A549 (cell line): ENCODE measurements at regions not wholly inside any gene's neighbourhood (a gene's known extent, or its start where the extent isn't known, plus 50 kb on each side); places are given as distances from the start of the nearest gene placed in this dataset.
A peak's percentile ranks its signal among the peaks of the same experiment; 100 is the strongest.

Experiments used
- ATAC-seq, 2 experiments: fragments of 200-7000 bp in 1 of 2; fragments of >200 bp in 1 of 2; cut with Nextera tagmentation in 1 of 2; cut with Tn5 transposase in 1 of 2; 3 replicates each; pipeline versions ENCODE4 v1.8.0 to v1.9.1; 2018 to 2020; ENCODE audit warnings: mild to moderate bottlenecking in 1 of 2, moderate library complexity in 1 of 2
- CTCF ChIA-PET: fragments of 300-600 bp; sonication (Branson Sonifier 250); formaldehyde crosslinking; extraction: SDS; loops from one replicate; lab custom pipeline; 2021; ENCODE audit warnings: antibody characterized with exemption, inconsistent platforms; lab: Yijun Ruan, JAX
- POLR2A ChIA-PET: fragments of 350-600 bp; formaldehyde crosslinking; extraction: SDS; loops from one replicate; lab custom pipeline; 2021; ENCODE audit warnings: antibody characterized with exemption, inconsistent platforms; lab: Yijun Ruan, JAX
- DNase-seq, 2 experiments: peaks; one replicate each; pipeline versions ENCODE4 v3.0.0 to v3.0.0-alpha.2; 2011 to 2016; ENCODE audit warnings: low read depth in 1 of 2, low spot score in 1 of 2
- FAIRE-seq: peaks from 2 replicates; lab custom pipeline; 2011; peaks lifted over from hg19 to GRCh38; lab: Jason Lieb, UNC
- H3K27ac ChIP-seq, 2 experiments: fragments of >200 bp; sonication (Bioruptor Twin); formaldehyde crosslinking; 3 replicates each; pipeline ENCODE4 v1.5.1; 2016 to 2017
- H3K4me1 ChIP-seq: fragments of >200 bp; sonication (Bioruptor Twin); formaldehyde crosslinking; 3 replicates; pipeline ENCODE4 v1.6.1; 2016
- H3K4me2 ChIP-seq: fragments of >200 bp; sonication (Bioruptor Twin); formaldehyde crosslinking; 3 replicates; pipeline ENCODE4 v1.6.1; 2016
- H3K4me3 ChIP-seq: fragments of >200 bp; sonication (Bioruptor Twin); formaldehyde crosslinking; 3 replicates; pipeline ENCODE4 v1.5.1; 2016
- H3K9me3 ChIP-seq: fragments of >200 bp; sonication (Bioruptor Twin); formaldehyde crosslinking; 3 replicates; pipeline ENCODE4 v1.6.1; 2016
- BHLHE40 ChIP-seq: IDR thresholded peaks from 2 replicates; pipeline ENCODE4 v1.6.1; 2012; ENCODE audit warnings: low read depth, low read length, inconsistent platforms
- CBX8 ChIP-seq: fragments of 200-600 bp; sonication (generic); IDR thresholded peaks from 2 replicates; pipeline ENCODE4 v1.6.1; 2016
- CHD2 ChIP-seq: fragments of 150-350 bp; IDR thresholded peaks from 2 replicates; pipeline ENCODE4 v1.6.1; 2014; ENCODE audit warnings: low read length; ENCODE audit not compliant: partially characterized antibody
- CHD4 ChIP-seq: fragments of 200-600 bp; sonication (generic); IDR thresholded peaks from 2 replicates; pipeline ENCODE4 v1.6.1; 2016; ENCODE audit warnings: antibody characterized with exemption, mild to moderate bottlenecking, borderline replicate concordance
- FOSL2 ChIP-seq, 2 experiments: fragments of 450-650 bp in 1 of 2; fragments of >200 bp in 1 of 2; sonication (Bioruptor Twin) in 1 of 2; formaldehyde crosslinking; IDR thresholded peaks; 2 replicates each; pipeline versions ENCODE4 v1.5.0 to v1.6.1; 2016 to 2020; ENCODE audit warnings: mild to moderate bottlenecking in 1 of 2, moderate library complexity in 1 of 2
- HDAC2 ChIP-seq: fragments of 200-600 bp; sonication (generic); IDR thresholded peaks from 2 replicates; pipeline ENCODE4 v1.6.1; 2016
- HOXB13 ChIP-seq: fragments of 250-450 bp; sonication (Bioruptor Pico); IDR thresholded peaks from 2 replicates; pipeline ENCODE4 v1.5.0; 2020; ENCODE audit warnings: low read depth, mild to moderate bottlenecking, moderate library complexity
- JUN ChIP-seq, 2 experiments: fragments of >200 bp; sonication (Bioruptor Twin); formaldehyde crosslinking; IDR thresholded peaks; 2 replicates in 1 of 2; 3 replicates in 1 of 2; pipeline ENCODE4 v1.6.1; 2016 to 2017
- KDM1A ChIP-seq: fragments of 200-600 bp; sonication (generic); IDR thresholded peaks from 2 replicates; pipeline ENCODE4 v1.6.1; 2016; ENCODE audit warnings: low read depth, mild to moderate bottlenecking
- MAZ ChIP-seq: fragments of 150-350 bp; IDR thresholded peaks from 2 replicates; pipeline ENCODE4 v1.6.1; 2014; ENCODE audit warnings: antibody characterized with exemption, low read depth, low read length, borderline replicate concordance
- RAD21 ChIP-seq, 2 experiments: fragments of >200 bp in 1 of 2; sonication (Bioruptor Twin) in 1 of 2; formaldehyde crosslinking in 1 of 2; IDR thresholded peaks in 1 of 2; conservative IDR thresholded peaks in 1 of 2; 2 replicates in 1 of 2; 3 replicates in 1 of 2; pipeline ENCODE4 v1.6.1; 2012 to 2018; ENCODE audit warnings: inconsistent platforms in 1 of 2
- WGBS: methylation state at CpG from one replicate; pipeline ENCODE4 v1.1.6; 2017; ENCODE audit errors: missing lambda C conversion rate; 5-methylcytosine and 5-hydroxymethylcytosine counted together
- TF ChIP-seq, protein P1 (sequence below): fragments of >200 bp; sonication (Bioruptor Twin); formaldehyde crosslinking; IDR thresholded peaks from 3 replicates; pipeline ENCODE4 v1.5.1; 2016
- TF ChIP-seq, protein P2 (sequence below): fragments of 200-600 bp; sonication (generic); IDR thresholded peaks from 2 replicates; pipeline ENCODE4 v1.6.1; 2016; ENCODE audit warnings: antibody characterized with exemption, mild to moderate bottlenecking, moderate library complexity
- TF ChIP-seq, protein P3 (sequence below): IDR thresholded peaks from 2 replicates; pipeline ENCODE4 v1.6.1; 2012
- TF ChIP-seq, protein P4 (sequence below): fragments of 250-450 bp; sonication (Bioruptor Pico); IDR thresholded peaks from 2 replicates; pipeline ENCODE4 v1.5.0; 2020; ENCODE audit warnings: low read depth, mild to moderate bottlenecking, moderate library complexity
- TF ChIP-seq, protein P5 (sequence below): fragments of >200 bp; sonication (Bioruptor Twin); formaldehyde crosslinking; IDR thresholded peaks from 3 replicates; pipeline ENCODE4 v1.6.1; 2016

DNA sequence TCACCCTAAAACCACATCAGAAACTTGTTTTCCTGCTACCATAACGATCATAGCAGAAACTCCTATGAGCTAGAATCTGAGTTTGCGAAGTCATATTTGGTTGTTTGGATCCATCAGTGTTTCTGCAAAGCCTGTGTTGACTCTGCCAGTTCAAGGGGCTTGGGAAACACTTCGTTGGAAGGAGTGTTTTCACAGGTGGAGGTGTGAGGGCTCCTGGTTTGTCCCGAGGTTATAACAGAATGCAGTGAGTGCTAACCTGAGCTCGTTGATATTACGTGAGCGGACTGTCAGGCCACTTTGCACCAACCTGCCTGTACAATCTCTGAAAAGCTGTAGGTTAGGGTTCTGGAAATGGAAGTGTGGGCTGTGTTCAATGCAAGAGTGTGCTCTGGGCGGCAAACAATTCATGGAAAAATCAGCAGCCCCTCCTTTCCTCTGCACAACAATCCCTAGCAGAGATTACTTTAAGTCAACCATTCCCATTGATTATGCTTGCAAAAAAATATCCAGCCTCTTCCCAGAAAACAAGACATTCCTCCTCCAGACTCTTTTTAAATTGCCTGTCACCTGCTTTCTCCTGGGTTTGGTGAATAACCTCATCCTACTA lies 622.0 kb downstream of the TYW1 start:
- H3K4me2 ChIP-seq, result 0 out of 3 replicates have a peak overlapping the region, but pooled peaks have one; percentile 22
- DNase-seq (no peak), FAIRE-seq (no peak), ATAC-seq (no peak)
- no peak overlapping the region for H3K4me3 ChIP-seq
- TF ChIP-seq FOSL2 (IDR thresholded peaks at IDR 0.05), result no peak
- no peak for TF ChIP-seq FOSL2 (CRISPR knock-in tag; IDR thresholded peaks at IDR 0.05)
- TF ChIP-seq, protein P1, sequence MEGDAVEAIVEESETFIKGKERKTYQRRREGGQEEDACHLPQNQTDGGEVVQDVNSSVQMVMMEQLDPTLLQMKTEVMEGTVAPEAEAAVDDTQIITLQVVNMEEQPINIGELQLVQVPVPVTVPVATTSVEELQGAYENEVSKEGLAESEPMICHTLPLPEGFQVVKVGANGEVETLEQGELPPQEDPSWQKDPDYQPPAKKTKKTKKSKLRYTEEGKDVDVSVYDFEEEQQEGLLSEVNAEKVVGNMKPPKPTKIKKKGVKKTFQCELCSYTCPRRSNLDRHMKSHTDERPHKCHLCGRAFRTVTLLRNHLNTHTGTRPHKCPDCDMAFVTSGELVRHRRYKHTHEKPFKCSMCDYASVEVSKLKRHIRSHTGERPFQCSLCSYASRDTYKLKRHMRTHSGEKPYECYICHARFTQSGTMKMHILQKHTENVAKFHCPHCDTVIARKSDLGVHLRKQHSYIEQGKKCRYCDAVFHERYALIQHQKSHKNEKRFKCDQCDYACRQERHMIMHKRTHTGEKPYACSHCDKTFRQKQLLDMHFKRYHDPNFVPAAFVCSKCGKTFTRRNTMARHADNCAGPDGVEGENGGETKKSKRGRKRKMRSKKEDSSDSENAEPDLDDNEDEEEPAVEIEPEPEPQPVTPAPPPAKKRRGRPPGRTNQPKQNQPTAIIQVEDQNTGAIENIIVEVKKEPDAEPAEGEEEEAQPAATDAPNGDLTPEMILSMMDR, result no peak
- no peak for TF ChIP-seq JUN (IDR thresholded peaks at IDR 0.05)
- TF ChIP-seq MAZ, result no peak
- TF ChIP-seq, protein P2, sequence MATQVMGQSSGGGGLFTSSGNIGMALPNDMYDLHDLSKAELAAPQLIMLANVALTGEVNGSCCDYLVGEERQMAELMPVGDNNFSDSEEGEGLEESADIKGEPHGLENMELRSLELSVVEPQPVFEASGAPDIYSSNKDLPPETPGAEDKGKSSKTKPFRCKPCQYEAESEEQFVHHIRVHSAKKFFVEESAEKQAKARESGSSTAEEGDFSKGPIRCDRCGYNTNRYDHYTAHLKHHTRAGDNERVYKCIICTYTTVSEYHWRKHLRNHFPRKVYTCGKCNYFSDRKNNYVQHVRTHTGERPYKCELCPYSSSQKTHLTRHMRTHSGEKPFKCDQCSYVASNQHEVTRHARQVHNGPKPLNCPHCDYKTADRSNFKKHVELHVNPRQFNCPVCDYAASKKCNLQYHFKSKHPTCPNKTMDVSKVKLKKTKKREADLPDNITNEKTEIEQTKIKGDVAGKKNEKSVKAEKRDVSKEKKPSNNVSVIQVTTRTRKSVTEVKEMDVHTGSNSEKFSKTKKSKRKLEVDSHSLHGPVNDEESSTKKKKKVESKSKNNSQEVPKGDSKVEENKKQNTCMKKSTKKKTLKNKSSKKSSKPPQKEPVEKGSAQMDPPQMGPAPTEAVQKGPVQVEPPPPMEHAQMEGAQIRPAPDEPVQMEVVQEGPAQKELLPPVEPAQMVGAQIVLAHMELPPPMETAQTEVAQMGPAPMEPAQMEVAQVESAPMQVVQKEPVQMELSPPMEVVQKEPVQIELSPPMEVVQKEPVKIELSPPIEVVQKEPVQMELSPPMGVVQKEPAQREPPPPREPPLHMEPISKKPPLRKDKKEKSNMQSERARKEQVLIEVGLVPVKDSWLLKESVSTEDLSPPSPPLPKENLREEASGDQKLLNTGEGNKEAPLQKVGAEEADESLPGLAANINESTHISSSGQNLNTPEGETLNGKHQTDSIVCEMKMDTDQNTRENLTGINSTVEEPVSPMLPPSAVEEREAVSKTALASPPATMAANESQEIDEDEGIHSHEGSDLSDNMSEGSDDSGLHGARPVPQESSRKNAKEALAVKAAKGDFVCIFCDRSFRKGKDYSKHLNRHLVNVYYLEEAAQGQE, result no peak
- no peak for TF ChIP-seq HDAC2
- TF ChIP-seq, protein P3, sequence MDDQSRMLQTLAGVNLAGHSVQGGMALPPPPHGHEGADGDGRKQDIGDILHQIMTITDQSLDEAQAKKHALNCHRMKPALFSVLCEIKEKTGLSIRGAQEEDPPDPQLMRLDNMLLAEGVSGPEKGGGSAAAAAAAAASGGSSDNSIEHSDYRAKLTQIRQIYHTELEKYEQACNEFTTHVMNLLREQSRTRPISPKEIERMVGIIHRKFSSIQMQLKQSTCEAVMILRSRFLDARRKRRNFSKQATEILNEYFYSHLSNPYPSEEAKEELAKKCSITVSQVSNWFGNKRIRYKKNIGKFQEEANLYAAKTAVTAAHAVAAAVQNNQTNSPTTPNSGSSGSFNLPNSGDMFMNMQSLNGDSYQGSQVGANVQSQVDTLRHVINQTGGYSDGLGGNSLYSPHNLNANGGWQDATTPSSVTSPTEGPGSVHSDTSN, result no peak
- no peak for TF ChIP-seq CHD4
- no peak for TF ChIP-seq CHD2
- no peak for TF ChIP-seq HOXB13 (CRISPR knock-in tag)
- TF ChIP-seq, protein P4, sequence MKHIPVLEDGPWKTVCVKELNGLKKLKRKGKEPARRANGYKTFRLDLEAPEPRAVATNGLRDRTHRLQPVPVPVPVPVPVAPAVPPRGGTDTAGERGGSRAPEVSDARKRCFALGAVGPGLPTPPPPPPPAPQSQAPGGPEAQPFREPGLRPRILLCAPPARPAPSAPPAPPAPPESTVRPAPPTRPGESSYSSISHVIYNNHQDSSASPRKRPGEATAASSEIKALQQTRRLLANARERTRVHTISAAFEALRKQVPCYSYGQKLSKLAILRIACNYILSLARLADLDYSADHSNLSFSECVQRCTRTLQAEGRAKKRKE (CRISPR knock-in tag), result no peak
- TF ChIP-seq CBX8, result no peak
- no peak for TF ChIP-seq BHLHE40
- TF ChIP-seq, protein P5, sequence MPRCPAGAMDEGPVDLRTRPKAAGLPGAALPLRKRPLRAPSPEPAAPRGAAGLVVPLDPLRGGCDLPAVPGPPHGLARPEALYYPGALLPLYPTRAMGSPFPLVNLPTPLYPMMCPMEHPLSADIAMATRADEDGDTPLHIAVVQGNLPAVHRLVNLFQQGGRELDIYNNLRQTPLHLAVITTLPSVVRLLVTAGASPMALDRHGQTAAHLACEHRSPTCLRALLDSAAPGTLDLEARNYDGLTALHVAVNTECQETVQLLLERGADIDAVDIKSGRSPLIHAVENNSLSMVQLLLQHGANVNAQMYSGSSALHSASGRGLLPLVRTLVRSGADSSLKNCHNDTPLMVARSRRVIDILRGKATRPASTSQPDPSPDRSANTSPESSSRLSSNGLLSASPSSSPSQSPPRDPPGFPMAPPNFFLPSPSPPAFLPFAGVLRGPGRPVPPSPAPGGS, result no peak
- no peaks in the 10 kb centered on the region for H3K9me3 ChIP-seq
- ChIA-PET POLR2A (no interaction called here), CTCF (interaction anchor here (0.6 to 0.7 kb wide), 3 partner anchors 19 to 909 kb away, joined by 3 read pairs; no protein-coding TSS in a partner anchor)
- H3K27ac ChIP-seq, result no peak overlapping the region
- 37% methylated on average over 8 of the region's 8 CpGs for WGBS
- H3K4me1 ChIP-seq, result no peaks in the 10 kb centered on the region

DNA sequence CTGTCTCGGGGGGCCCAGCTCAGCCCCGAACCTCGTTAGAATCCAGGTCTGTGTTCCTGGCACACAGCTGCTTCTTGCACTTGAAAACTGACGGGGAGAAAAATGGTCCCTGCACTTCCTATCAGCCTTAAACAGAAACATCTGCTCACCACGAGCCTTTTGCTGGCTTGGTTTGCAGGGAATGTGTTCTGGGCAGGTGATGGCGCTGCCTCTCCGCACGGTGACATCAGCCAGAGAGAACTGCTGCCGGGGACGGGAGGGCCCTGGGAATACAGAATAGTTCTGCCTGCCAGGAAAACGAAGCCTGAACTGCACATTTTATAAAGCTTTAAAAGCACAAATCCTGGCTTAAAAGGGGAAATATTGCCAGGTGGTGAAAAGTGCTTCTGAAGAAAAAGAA lies 622.5 kb downstream of the TYW1 start:
- ATAC-seq, result peak in 1 of 2 experiments; percentile 50; a peak in 2 of 6 replicates
- ChIA-PET POLR2A (no interaction called here), CTCF (interaction anchor here (0.6 to 0.7 kb wide), 2 partner anchors 18 to 908 kb away, joined by 3 read pairs; no protein-coding TSS in a partner anchor)
- H3K9me3 ChIP-seq, result no peaks in the 10 kb centered on the region
- TF ChIP-seq RAD21 (conservative IDR thresholded peaks at IDR 0.05 in 1 of 2, IDR thresholded peaks at IDR 0.05 in 1 of 2), result peak; percentile 27 to 30; a peak in 2 of 5 replicates
- TF ChIP-seq KDM1A, result no peak
- DNase-seq, result peak in 1 of 2 experiments; percentile 5
- H3K4me1 ChIP-seq, result no peaks in the 10 kb centered on the region
- no peak overlapping the region for H3K27ac ChIP-seq
- 0 out of 3 replicates have a peak overlapping the region, but pooled peaks have one; percentile 22 for H3K4me2 ChIP-seq
- WGBS, result 19% methylated on average over 11 of the region's 11 CpGs
- no peak overlapping the region for H3K4me3 ChIP-seq
- no peak for FAIRE-seq
